WTC11 (cell line): ENCODE measurements at regions not wholly inside any gene's neighbourhood (a gene's known extent, or its start where the extent isn't known, plus 50 kb on each side); places are given as distances from the start of the nearest gene placed in this dataset.

ENCODE experiments used
- ATAC-seq: fragments of 200-7000 bp; cut with Tn5 transposase; 2 replicates; pipeline ENCODE4 v1.10.0; 2021; ENCODE audit warnings: mild to moderate bottlenecking, moderate library complexity
- CTCF ChIA-PET: fragments of 300-600 bp; sonication (Branson Sonifier 250); formaldehyde crosslinking; loops from one replicate; lab custom pipeline; 2021; ENCODE audit warnings: antibody characterized with exemption; lab: Charles Lee
- POLR2A ChIA-PET: fragments of 350-600 bp; sonication (Branson Sonifier 250); formaldehyde crosslinking; loops from one replicate; lab custom pipeline; 2021; ENCODE audit warnings: antibody characterized with exemption; lab: Charles Lee
- DNase-seq: peaks from one replicate; pipeline ENCODE4 v3.0.0; 2021; ENCODE audit warnings: low spot score
- H3K27ac Mint-ChIP-seq: 2 replicates; pipeline ENCODE4 v1.8.0; 2021; ENCODE audit warnings: mixed read lengths
- H3K27me3 Mint-ChIP-seq: 2 replicates; pipeline ENCODE4 v1.8.0; 2021; ENCODE audit warnings: low read depth, mild to moderate bottlenecking, moderate library complexity, mixed read lengths
- H3K36me3 Mint-ChIP-seq: 2 replicates; pipeline ENCODE4 v1.8.0; 2021; ENCODE audit warnings: mixed read lengths
- H3K4me1 Mint-ChIP-seq: 2 replicates; pipeline ENCODE4 v1.8.0; 2022; ENCODE audit warnings: mixed read lengths
- H3K4me3 Mint-ChIP-seq: 2 replicates; pipeline ENCODE4 v1.8.0; 2021; ENCODE audit warnings: mild to moderate bottlenecking, moderate library complexity, mixed read lengths
- H3K9me3 Mint-ChIP-seq: 2 replicates; pipeline ENCODE4 v1.8.0; 2021; ENCODE audit warnings: mixed read lengths
- ATF2 ChIP-seq: sonication (generic); formaldehyde crosslinking; IDR thresholded peaks from 2 replicates; pipeline ENCODE4 v1.8.1; 2022; ENCODE audit warnings: low read depth, missing genetic modification reagents, borderline replicate concordance
- CREM ChIP-seq: sonication (generic); formaldehyde crosslinking; IDR thresholded peaks from 2 replicates; pipeline ENCODE4 v1.8.1; 2022; ENCODE audit warnings: mild to moderate bottlenecking, missing genetic modification reagents, moderate library complexity
- E2F4 ChIP-seq: sonication (generic); formaldehyde crosslinking; IDR thresholded peaks from 2 replicates; pipeline ENCODE4 v1.8.1; 2022; ENCODE audit warnings: low read depth, mild to moderate bottlenecking, moderate library complexity, missing genetic modification reagents, borderline replicate concordance
- EMX1 ChIP-seq: fragments of 250-450 bp; sonication (Bioruptor Pico); IDR thresholded peaks from 2 replicates; pipeline ENCODE4 v1.8.0; 2021; ENCODE audit warnings: mild to moderate bottlenecking
- FOXK1 ChIP-seq: sonication (generic); formaldehyde crosslinking; IDR thresholded peaks from 2 replicates; pipeline ENCODE4 v1.8.0; 2022; ENCODE audit warnings: mild to moderate bottlenecking, moderate library complexity, missing genetic modification reagents
- FOXP4 ChIP-seq: sonication (generic); formaldehyde crosslinking; IDR thresholded peaks from 2 replicates; pipeline ENCODE4 v1.8.0; 2022; ENCODE audit warnings: mild to moderate bottlenecking, missing genetic modification reagents
- IRF2 ChIP-seq: sonication (generic); formaldehyde crosslinking; IDR thresholded peaks from 2 replicates; pipeline ENCODE4 v1.8.0; 2022; ENCODE audit warnings: low read depth, missing genetic modification reagents, borderline replicate concordance
- JAZF1 ChIP-seq: fragments of 250-450 bp; sonication (Bioruptor Pico); IDR thresholded peaks from 2 replicates; pipeline ENCODE4 v1.9.0; 2021; ENCODE audit warnings: moderate library complexity, mild to moderate bottlenecking, inconsistent platforms
- NFATC4 ChIP-seq: fragments of 250-450 bp; sonication (Bioruptor Pico); IDR thresholded peaks from 2 replicates; pipeline ENCODE4 v1.9.0; 2021; ENCODE audit warnings: mild to moderate bottlenecking
- TCF7 ChIP-seq: sonication (generic); formaldehyde crosslinking; IDR thresholded peaks from 2 replicates; pipeline ENCODE4 v1.8.0; 2022; ENCODE audit warnings: mild to moderate bottlenecking, low read depth, missing genetic modification reagents, moderate library complexity
- TEAD4 ChIP-seq: sonication (generic); formaldehyde crosslinking; IDR thresholded peaks from 2 replicates; pipeline ENCODE4 v1.8.0; 2022; ENCODE audit warnings: mild to moderate bottlenecking, missing genetic modification reagents
- TP53 ChIP-seq: sonication (generic); formaldehyde crosslinking; IDR thresholded peaks from 2 replicates; pipeline ENCODE4 v1.8.1; 2023; ENCODE audit warnings: mild to moderate bottlenecking, missing genetic modification reagents
- ZBTB21 ChIP-seq: sonication (generic); formaldehyde crosslinking; IDR thresholded peaks from 2 replicates; pipeline ENCODE4 v1.8.1; 2023; ENCODE audit warnings: mild to moderate bottlenecking, missing genetic modification reagents, borderline replicate concordance
- ZNF121 ChIP-seq: sonication (generic); formaldehyde crosslinking; IDR thresholded peaks from 2 replicates; pipeline ENCODE4 v1.8.0; 2023; ENCODE audit warnings: missing genetic modification reagents
- ZNF423 ChIP-seq: fragments of 250-450 bp; sonication (Bioruptor Pico); IDR thresholded peaks from 2 replicates; pipeline ENCODE4 v2.1.2; 2022; ENCODE audit warnings: mild to moderate bottlenecking, moderate library complexity
- ZNF532 ChIP-seq: fragments of 250-450 bp; sonication (Bioruptor Pico); IDR thresholded peaks from 2 replicates; pipeline ENCODE4 v1.9.0; 2021; ENCODE audit warnings: mild to moderate bottlenecking, borderline replicate concordance
- ZNF671 ChIP-seq: fragments of 250-450 bp; sonication (Bioruptor Pico); IDR thresholded peaks from 2 replicates; pipeline ENCODE4 v1.8.0; 2021; ENCODE audit warnings: mild to moderate bottlenecking

- TF ChIP-seq ZNF121 (CRISPR knock-in tag) (no peak), TEAD4 (CRISPR knock-in tag) (no peak), FOXK1 (CRISPR knock-in tag) (no peak), NFATC4 (CRISPR knock-in tag) (no peak), IRF2 (CRISPR knock-in tag) (no peak), ZBTB21 (no peak), ATF2 (CRISPR knock-in tag) (no peak), ZNF532 (CRISPR knock-in tag) (no peak), EMX1 (CRISPR knock-in tag) (no peak), ZNF671 (CRISPR knock-in tag) (no peak), TP53 (CRISPR knock-in tag) (no peak)
- ATAC-seq = no peak
- Mint-ChIP-seq H3K27ac (no peak overlapping the region), H3K27me3 (no peaks in the 10 kb centered on the region), H3K4me3 (no peak overlapping the region), H3K4me1 (no peaks in the 10 kb centered on the region; the same call in 1 of the 2 replicates), H3K9me3 (no peaks in the 10 kb centered on the region), H3K36me3 (no peaks in the 10 kb centered on the region)
- CTCF ChIA-PET = no interaction called here
- POLR2A ChIA-PET = no interaction called here
- no peak for DNase-seq
These were observed 274.9 kb downstream of the FAM181B start for GRCh38 chr11:82458761-82459160.

DNA sequence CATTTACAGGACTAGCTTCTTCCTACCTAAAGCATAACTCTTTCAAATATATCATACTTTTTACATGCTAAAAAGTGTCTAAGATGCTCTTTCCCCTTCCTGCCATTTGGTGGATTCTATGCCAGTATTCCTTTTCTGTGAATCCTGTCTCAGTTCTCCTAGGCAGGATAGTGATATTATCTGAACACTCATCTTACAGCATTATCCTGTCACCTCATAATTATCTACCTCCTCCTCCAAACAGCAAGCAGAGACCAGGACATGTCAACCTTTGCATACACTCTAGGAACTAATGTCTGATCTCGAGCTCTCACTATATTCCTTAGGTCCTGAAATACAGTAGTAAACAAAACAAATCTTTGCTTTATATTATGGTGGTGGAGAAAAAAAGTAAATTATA is 275.5 kb downstream of the FAM181B start:
- TF ChIP-seq ZNF671 (CRISPR knock-in tag) = no peak
- TF ChIP-seq ZNF423 = no peak
- no peak for TF ChIP-seq JAZF1 (CRISPR knock-in tag)
- no peak for TF ChIP-seq TCF7
- no peak for TF ChIP-seq CREM (CRISPR knock-in tag)
- no peak for TF ChIP-seq FOXP4 (CRISPR knock-in tag)
- TF ChIP-seq TEAD4 (CRISPR knock-in tag) = no peak
- no peak for TF ChIP-seq E2F4 (CRISPR knock-in tag)
- H3K4me3 Mint-ChIP-seq = no peak overlapping the region
- no peak for ATAC-seq
- no peaks in the 10 kb centered on the region for H3K36me3 Mint-ChIP-seq
- CTCF ChIA-PET = no interaction called here
- no peaks in the 10 kb centered on the region for H3K27me3 Mint-ChIP-seq
- POLR2A ChIA-PET = no interaction called here
- H3K9me3 Mint-ChIP-seq = no peaks in the 10 kb centered on the region
- no peak overlapping the region for H3K27ac Mint-ChIP-seq
- no peak for DNase-seq
- H3K4me1 Mint-ChIP-seq = no peaks in the 10 kb centered on the region; the same call in 1 of the 2 replicates
